ENCODE measurements at regions not wholly inside any gene's neighbourhood (a gene's known extent, or its start where the extent isn't known, plus 50 kb on each side); places are given as distances from the start of the nearest gene placed in this dataset.
"Not testable (repeated sequence)": the region's sequence is repeated elsewhere in the genome, so short reads cannot be mapped to it uniquely, and the experiment has no call there.

- no peak for DNase-seq
Observed at GRCh38 chr3:127412578-127413317, 124.9 kb upstream of the PRR20G start.

DNA sequence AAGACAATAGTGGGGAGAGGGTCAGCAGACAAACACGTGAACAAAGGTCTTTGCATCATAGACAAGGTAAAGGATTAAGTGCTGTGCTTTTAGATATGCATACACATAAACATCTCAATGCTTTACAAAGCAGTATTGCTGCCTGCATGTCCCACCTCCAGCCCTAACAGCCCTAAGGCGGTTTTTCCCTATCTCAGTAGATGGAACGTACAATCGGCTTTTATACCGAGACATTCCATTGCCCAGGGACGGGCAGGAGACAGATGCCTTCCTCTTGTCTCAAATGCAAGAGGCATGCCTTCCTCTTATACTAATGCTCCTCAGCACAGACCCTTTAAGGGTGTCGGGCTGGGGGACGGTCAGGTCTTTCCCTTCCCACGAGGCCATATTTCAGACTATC lies 124.0 kb upstream of the PRR20G start:
- DNase-seq: not testable (repeated sequence)

DNA sequence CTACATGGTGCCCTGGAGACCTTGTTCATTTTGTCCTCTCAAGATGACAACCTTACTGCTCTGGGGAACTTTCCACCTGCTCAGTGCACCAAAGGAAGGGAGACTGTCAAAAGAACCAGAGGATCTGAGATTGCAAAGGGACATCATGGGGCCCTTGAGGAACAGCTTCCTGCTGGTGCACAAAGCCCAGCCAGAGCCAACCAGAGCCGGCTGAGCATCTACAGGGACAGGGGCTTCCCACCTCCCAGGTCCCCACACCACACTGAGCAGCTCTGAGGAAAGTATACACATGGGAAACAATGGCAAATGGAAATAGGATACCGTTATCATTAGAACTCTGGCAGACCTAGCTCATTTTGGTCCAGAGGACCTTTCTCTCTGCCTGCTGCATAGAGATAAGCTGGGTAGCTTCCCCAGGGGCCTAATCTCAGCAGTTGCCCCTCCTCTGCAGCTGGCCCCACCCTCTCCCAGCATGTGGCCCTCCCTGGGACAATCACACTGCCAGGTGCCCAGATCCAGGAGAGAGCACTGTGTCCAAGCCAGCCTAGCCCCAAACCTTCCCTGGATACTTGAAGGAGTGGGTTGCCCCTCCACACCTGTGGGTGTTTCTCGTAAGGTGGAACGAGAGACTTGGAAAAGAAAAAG lies 123.4 kb upstream of the PRR20G start:
- DNase-seq: no peak

- DNase-seq: no peak
Observed at GRCh38 chr3:127410678-127411077, 122.8 kb upstream of the PRR20G start.

GRCh38 chr3:127410137-127410488 lies 122.3 kb upstream of the PRR20G start:
- DNase-seq: no peak

DNA sequence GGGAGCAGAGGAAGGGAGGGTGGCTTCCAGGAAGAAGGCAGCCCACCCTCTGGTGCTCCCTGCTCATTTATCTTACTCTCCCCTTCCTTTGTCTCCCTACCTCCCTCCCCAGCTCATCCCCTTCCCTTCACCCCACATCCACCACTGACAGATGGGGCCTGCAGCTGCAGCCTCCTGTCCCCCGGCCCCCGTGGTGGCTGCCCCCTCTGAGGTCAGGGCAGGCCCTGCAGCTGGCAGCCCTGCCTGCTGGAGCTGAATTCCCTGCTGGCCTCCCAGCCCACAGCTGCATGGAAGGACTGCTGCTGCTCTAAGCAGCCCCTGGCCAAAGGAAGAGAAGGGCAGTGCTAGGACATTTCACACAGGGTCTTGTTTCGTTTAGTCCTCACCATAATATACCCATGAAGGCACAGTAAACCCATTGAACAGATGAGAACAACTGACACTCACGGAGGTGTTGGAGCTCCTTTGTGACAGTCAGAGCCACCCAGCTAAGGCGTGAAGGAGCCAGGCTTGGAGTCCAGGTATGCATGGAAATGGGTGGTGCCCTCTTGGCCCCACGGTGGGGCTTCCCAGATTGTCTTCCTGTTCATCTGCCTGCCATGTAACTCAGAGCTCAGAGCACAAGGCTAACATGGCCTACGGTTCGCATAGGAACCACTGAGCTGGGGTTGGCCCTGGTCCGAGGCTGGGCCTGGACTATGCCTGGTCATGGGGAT lies 121.7 kb upstream of the PRR20G start:
- DNase-seq: no peak

GRCh38 chr3:127408684-127409420 lies 121.0 kb upstream of the PRR20G start:
- DNase-seq: peak; percentile 40

- DNase-seq: no peak
Observed at GRCh38 chr3:127408022-127408683, 120.3 kb upstream of the PRR20G start.

DNA sequence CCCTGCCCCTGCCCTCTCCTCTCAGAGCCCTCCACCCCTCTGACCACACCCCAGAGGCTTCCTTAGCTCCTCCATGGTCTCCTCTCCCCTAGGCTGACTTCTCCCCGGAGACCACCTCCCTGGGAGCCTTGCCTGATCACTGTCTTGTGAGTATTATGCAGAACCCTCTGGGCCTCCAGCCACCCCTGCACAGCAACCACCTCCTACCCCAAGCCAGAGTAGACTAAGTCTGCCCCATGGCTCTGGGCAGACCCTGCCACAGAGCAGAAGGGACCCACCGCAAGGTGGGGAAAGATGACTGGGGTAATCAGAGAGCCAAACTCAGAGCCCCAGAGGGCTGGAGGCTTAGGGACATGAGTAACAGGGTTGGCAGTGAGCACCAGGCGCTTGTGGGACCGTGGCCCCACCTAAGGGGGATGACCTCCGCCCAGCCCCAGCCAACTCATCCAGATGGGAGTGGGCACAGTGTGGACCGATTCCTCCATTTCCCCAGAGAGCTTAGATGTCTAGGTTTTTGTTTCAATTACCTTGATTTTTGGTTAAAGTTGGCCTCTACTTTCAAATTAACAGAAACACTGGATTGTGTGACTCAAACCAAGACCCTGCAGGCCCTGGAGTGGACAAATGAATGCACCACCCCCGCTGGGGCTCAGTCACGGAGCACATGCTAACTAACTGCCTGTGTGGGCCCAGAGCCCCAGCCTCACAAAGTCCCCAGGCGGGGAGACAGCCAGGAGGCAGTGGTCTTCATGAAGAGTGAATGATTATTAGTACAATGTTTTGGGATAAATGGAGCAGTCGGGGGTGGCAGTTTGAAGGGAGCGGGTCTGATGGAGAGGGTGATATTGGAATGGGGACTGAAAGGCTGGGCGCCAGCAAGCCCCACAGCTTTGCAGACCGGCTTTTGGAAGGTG lies 119.4 kb upstream of the PRR20G start:
- DNase-seq: no peak

DNA sequence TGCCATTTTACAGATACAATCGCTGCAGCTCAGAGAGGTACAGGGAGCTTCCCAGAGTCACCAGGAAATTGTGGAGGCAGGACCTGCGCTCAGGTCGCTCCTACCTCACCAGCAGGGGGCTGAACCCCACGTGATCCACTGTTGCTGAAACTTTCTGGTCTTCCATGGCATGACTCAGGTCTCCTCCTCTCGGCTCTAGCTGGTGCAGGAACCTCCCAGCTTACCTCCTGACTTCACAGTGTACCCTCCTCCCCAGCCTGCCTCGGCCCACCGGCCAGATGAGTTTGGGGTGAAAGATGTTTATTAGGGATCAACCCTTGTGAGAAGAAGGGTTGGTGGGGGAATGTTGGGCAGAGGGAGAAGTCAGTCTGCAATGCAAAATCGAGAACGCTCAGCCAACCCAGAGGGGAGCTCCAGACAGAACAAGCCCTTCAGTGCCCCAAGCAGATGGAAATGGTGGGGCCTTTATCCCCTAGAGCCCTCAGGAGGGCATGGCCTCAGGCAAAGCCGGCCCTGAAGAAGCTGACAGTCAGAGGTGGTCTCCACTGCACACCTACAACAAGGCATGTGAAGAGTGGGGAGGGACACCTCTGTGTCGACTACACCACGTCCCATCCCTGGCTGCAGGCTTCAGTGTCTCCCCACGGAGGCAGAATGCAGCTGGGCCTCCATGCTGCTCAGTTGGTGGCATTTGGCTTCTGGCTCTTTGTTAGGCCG lies 118.6 kb upstream of the PRR20G start:
- DNase-seq: no peak

GRCh38 chr3:127405791-127406190 lies 117.9 kb upstream of the PRR20G start:
- DNase-seq: no peak

DNA sequence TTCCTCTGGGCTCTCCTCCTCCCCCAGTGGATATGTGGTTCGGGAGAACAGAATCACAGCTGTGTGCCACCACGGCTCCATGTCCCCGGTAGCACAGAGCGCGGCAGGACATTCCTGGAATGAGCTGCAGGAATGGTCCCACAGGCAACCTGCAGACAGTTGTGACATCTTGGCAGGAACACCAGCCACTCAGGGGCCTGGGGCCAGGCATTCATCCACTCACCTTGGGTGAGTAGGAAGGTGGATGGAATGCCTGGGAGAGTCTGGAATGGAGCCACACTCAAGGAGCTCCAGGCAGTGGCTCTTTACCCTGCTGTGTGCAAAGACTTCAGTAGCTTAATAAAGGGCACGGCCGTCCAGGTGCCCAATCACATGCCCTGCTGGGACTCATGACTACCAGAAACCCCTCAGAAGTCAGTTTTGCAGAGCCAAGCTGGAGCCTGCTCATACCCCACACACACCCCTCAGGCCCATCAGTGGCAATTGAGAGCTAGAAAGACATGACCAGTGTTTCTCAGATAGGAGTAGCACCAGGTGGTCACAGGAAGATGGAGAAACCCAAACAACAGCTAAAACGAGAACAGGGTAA lies 117.3 kb upstream of the PRR20G start:
- no peak for DNase-seq

GRCh38 chr3:127404221-127405009 lies 116.6 kb upstream of the PRR20G start:
- DNase-seq: no peak

- no peak for DNase-seq
Observed at GRCh38 chr3:127403795-127404194, 115.9 kb upstream of the PRR20G start.

GRCh38 chr3:127399154-127399553 lies 111.3 kb upstream of the PRR20G start:
- no peak for DNase-seq

- DNase-seq: no peak
Observed at GRCh38 chr3:127396473-127396872, 108.6 kb upstream of the PRR20G start.

DNA sequence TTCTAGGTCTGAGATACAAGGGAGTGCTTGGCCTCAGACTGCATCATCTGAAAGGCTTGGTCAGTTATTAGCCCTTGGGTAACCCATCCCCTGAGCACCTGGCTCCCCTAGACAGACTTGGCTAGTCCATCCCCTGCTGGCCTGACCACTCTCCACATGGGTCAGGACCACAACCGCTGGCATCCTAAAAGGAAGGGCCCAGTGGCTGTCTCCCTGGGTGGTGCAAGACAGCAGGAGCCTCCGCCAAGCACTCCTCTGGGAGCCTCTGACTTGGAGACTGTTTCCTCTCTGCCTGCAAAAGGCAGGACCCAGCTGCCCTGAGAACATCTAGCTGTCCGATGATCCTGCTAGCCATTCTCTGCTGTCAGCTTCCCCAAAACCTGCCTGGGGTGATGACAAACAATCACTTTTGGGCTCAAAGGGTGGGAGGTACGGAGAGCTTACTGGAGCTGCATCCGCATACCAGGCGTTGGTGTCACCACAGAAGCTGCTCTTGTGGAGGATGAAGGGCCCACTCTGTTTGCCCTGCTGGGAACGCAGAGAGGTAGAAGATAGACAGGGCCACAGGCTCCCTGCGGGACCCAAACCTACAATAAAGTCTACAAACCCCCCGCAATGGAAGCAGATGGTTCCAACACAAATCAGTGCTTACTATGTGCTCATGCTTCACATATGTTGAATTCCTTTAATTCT lies 108.0 kb upstream of the PRR20G start:
- DNase-seq: no peak

DNA sequence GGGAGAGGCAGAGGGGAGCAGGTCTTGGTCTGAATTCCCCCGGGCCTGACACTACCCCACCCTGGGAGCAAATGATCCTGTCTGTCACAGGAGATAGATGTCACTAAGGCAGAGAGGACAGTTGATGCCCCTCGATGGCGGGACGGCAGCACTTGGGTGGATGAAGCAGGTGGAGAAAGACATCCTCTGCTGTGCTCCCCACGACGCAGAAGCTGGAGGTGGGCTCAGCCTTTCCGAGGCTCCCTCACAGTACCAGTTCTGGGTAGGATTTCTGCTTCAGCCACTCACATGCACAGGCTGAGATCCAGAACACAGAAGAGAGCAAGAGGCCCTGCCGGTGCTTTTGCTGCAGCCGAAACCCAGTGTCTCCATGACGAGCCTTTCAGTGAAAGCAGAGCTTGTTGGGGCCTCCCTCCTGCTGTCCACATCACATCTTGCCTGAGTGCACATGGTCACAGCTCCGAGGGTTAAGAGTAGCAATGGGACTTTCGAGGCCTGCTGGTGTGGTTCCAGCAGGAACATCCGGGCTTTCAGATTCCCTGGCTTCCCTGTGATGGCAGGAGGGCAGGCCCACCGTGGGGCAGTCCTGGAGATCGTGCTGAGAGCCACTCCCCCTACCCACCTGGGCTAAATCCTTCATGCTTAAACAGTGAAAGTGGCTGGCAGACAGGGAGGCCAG lies 107.3 kb upstream of the PRR20G start:
- DNase-seq: no peak

GRCh38 chr3:127394031-127394430 lies 106.2 kb upstream of the PRR20G start:
- DNase-seq: no peak
